GM12873 (cell line): ENCODE measurements at regions not wholly inside any gene's neighbourhood (a gene's known extent, or its start where the extent isn't known, plus 50 kb on each side); places are given as distances from the start of the nearest gene placed in this dataset.

ENCODE experiments used
- CTCF ChIP-seq: IDR thresholded peaks from 2 replicates; pipeline ENCODE4 v1.5.1; 2012; ENCODE audit warnings: low read depth, mild to moderate bottlenecking, moderate library complexity, low read length, control low read depth; ENCODE audit not compliant: insufficient read depth; ENCODE audit errors: missing control alignments

GRCh38 chrX:102860235-102860634 lies 76.8 kb upstream of the RAB40AL start:
- TF ChIP-seq CTCF, result no peak

- peak; percentile 80 for TF ChIP-seq CTCF
These were observed 73.3 kb upstream of the RAB40AL start for GRCh38 chrX:102863735-102864134.

- TF ChIP-seq CTCF, result no peak
These were observed 70.0 kb upstream of the RAB40AL start for GRCh38 chrX:102866981-102867656.

- TF ChIP-seq CTCF, result no peak
These were observed 53.6 kb upstream of the RAB40AL start for GRCh38 chrX:102883491-102883890.
